Left ventricle myocardium inferior (tissue), 1 donor: ENCODE measurements at regions not wholly inside any gene's neighbourhood (a gene's known extent, or its start where the extent isn't known, plus 50 kb on each side); places are given as distances from the start of the nearest gene placed in this dataset.

Source experiments
- DNase-seq: peaks from one replicate; pipeline ENCODE4 v3.0.0-alpha.2; 2020
- H3K27ac ChIP-seq: fragments of 200-600 bp; replicated peaks from 2 replicates; pipeline ENCODE4 v1.8.0; 2021
- H3K27me3 ChIP-seq: fragments of 200-600 bp; 2 replicates; pipeline ENCODE4 v1.8.0; 2021; ENCODE audit warnings: low read depth
- H3K36me3 ChIP-seq: fragments of 200-600 bp; 2 replicates; pipeline ENCODE4 v1.8.0; 2021
- H3K4me1 ChIP-seq: fragments of 200-600 bp; 2 replicates; pipeline ENCODE4 v1.8.0; 2021
- H3K4me3 ChIP-seq: fragments of 200-600 bp; 2 replicates; pipeline ENCODE4 v1.8.0; 2021; ENCODE audit warnings: mild to moderate bottlenecking, moderate library complexity
- H3K9me3 ChIP-seq: fragments of 200-600 bp; replicated peaks from 2 replicates; pipeline ENCODE4 v1.8.0; 2021
- intact Hi-C: fragments of 100-400 bp; cut with micrococcal nuclease; formaldehyde crosslinking; loops from one replicate; pipeline ENCODE4 v1.11.0; 2022
- TF ChIP-seq, protein P1 (sequence below): fragments of 200-600 bp; IDR thresholded peaks from 2 replicates; pipeline ENCODE4 v1.8.0; 2021; ENCODE audit warnings: antibody characterized with exemption, mild to moderate bottlenecking, borderline replicate concordance
- donor health status: DM: no; HTN: yes; CAD: no; lungs with severe emphysema.

DNA sequence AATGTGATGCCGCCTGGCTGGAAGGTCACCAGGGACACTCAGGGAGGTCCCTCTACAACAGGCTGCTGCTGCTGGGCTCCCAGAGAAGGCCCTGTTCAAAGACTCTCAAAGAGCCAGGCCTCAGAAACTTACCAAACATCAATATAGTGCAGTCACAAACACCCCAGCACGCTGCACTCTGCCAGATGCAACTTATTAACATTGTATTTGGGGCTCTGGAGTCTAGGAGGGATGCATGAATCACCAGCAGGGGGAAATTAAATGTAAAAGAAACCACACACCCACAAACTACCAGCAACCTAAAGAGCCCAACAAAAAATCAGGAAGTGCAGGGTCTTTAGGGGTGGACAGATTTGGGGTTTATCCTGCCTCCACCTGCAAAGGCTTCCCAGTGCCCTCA is 74.6 kb upstream of the SPATA12 start:
- H3K4me3 ChIP-seq: no peak overlapping the region
- TF ChIP-seq, protein P1, sequence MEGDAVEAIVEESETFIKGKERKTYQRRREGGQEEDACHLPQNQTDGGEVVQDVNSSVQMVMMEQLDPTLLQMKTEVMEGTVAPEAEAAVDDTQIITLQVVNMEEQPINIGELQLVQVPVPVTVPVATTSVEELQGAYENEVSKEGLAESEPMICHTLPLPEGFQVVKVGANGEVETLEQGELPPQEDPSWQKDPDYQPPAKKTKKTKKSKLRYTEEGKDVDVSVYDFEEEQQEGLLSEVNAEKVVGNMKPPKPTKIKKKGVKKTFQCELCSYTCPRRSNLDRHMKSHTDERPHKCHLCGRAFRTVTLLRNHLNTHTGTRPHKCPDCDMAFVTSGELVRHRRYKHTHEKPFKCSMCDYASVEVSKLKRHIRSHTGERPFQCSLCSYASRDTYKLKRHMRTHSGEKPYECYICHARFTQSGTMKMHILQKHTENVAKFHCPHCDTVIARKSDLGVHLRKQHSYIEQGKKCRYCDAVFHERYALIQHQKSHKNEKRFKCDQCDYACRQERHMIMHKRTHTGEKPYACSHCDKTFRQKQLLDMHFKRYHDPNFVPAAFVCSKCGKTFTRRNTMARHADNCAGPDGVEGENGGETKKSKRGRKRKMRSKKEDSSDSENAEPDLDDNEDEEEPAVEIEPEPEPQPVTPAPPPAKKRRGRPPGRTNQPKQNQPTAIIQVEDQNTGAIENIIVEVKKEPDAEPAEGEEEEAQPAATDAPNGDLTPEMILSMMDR: no peak
- no peaks in the 10 kb centered on the region for H3K9me3 ChIP-seq
- no peaks in the 10 kb centered on the region for H3K36me3 ChIP-seq
- H3K27me3 ChIP-seq: no peaks in the 10 kb centered on the region
- intact Hi-C loops: no loop called here
- H3K27ac ChIP-seq: no peak overlapping the region
- H3K4me1 ChIP-seq: peaks cover 43% of the 10 kb centered on the region
- no peak for DNase-seq

DNA sequence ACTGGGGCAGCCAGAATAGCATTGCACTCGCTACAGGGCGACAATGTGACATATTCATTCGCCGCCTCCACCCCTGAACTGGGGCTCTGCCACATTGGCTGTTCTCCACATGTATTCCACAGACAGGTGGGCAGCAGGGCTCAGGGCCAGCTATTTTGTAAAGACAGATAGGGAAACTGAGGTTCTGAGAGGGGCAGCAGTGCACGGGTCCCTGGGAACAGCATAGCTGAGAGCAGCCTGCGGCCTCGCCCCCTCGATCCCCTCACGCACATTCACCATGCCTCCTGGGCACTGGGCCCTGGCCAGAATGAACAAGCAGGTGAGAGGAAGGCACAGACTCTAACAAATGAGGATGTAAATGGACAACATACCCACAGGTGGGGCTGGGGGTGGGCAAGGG is 75.0 kb upstream of the SPATA12 start:
- DNase-seq: no peak
- Histone ChIP-seq H3K27me3 (no peaks in the 10 kb centered on the region), H3K9me3 (no peaks in the 10 kb centered on the region), H3K4me1 (peaks cover 46% of the 10 kb centered on the region), H3K4me3 (no peak overlapping the region), H3K36me3 (no peaks in the 10 kb centered on the region), H3K27ac (no peak overlapping the region)
- intact Hi-C loops: no loop called here
- TF ChIP-seq, protein P1: no peak

DNA sequence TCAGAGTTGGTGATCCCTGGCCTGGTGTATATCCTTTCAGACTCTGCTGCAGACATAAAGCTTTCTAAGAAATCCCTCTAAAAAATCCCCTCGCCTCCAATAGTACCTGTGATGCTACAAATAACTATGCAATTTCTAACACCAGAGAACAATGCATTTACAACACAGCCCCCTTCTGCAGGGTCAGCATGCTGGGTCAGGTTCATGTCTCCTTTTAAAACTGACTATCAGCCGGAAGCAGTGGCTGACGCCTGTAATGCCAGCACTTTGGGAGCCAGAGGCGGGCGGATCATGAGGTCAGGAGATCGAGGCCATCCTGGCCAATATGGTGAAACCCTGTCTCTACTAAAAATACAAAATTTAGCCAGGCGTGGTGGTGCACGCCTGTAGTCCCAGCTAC is 77.0 kb upstream of the SPATA12 start:
- no peak for DNase-seq
- Histone ChIP-seq H3K4me1 (peaks cover 29% of the 10 kb centered on the region), H3K4me3 (no peak overlapping the region), H3K27me3 (no peaks in the 10 kb centered on the region), H3K9me3 (no peaks in the 10 kb centered on the region), H3K27ac (no peak overlapping the region), H3K36me3 (no peaks in the 10 kb centered on the region)
- intact Hi-C loops: no loop called here
- TF ChIP-seq, protein P1: no peak

DNA sequence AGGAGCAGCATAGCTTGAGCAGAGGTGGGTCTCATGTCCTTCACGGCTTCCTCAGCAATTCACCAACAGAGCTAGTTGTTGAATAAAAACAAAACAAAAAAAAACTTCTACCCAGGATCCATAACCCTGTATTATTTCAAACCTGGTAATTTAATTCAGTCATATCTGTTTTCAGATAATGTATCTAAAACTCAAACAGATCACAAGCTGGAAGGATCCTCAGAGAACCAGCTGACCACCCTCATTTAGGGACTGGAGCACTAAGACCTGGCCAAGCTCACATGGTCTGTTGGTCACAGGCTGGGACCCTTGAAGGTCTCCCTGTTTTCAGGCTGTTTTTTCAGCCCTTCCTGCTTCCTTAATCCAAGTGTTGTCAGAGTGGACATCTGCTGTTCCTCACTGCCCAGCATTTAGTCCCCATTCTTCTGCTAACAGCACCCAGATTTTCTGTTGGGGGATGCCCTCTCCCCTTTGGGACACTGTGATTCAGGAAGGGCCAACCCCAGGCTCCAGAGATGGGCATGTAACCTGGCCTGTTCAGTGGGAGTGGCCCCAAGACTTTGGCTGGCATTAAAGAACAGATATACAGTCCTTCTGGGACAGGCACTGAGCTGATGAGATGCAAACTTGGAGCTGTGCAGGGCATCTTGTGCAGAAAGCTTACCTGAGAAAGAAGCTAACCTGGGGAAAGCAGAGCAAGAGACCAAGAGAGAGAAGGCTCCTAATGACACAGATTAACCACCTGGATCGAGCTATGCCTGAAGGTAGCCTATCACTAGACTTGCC is 78.8 kb upstream of the SPATA12 start:
- H3K4me1 ChIP-seq: peaks cover 26% of the 10 kb centered on the region
- intact Hi-C loops: no loop called here
- no peaks in the 10 kb centered on the region for H3K9me3 ChIP-seq
- no peak overlapping the region for H3K4me3 ChIP-seq
- no peaks in the 10 kb centered on the region for H3K36me3 ChIP-seq
- H3K27me3 ChIP-seq: no peaks in the 10 kb centered on the region
- DNase-seq: no peak
- TF ChIP-seq, protein P1: no peak
- H3K27ac ChIP-seq: peak overlapping the region; percentile 1

DNA sequence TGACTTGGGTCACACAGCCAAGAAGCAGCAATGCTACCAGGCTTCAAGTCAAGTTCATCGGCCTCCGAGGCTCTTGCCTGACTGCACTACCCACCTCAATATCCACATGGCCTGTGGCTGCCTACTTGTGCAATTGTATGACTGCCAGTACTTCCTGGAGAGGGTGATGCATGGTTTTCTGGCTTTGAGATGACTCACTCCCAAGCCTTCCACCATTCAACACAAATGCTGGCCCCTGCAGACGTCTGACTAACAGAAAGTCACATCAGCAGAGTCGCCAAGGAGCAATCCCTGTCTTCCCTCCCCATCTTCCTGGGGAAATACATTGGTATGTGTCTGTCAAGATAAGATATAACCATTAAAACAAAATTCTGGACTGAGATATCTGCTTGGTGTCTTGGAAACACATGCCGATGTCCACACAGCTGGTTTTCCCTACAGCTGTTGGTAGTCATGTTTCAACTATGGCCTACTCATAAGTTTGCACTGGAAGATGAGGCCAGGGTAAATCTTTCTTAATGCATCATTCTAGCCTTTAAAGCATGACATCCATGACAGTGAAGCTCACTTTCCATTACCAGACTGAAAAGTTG is 79.6 kb upstream of the SPATA12 start:
- TF ChIP-seq, protein P1: no peak
- no peaks in the 10 kb centered on the region for H3K36me3 ChIP-seq
- H3K27ac ChIP-seq: peak overlapping the region; percentile 1
- H3K9me3 ChIP-seq: no peaks in the 10 kb centered on the region
- H3K4me3 ChIP-seq: no peak overlapping the region
- intact Hi-C loops: no loop called here
- no peaks in the 10 kb centered on the region for H3K27me3 ChIP-seq
- H3K4me1 ChIP-seq: peaks cover 23% of the 10 kb centered on the region
- DNase-seq: peak; percentile 24
